ENCODE measurements at regions not wholly inside any gene's neighbourhood (a gene's known extent, or its start where the extent isn't known, plus 50 kb on each side); places are given as distances from the start of the nearest gene placed in this dataset.

DNA sequence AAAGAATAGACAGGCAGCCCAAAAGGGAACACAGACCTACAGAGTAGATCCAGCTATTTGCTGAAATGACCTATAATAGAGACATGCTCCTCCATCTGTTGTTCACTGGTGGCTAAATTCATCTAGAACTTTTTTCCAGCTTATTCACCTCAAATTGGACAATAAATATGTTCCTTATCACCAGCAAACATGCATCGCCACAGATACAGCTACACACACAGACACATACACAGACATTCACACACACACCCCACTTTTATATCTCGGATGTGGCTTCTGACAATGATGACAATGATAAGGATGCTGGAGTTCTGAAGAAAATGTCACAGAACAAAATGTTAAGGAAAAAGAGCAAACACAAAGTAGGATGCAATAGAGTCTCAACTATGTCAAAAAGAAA, 175.4 kb downstream of the LSM5 start:
- H3K27ac ChIP-seq = no peak overlapping the region
- no peaks in the 10 kb centered on the region for H3K36me3 ChIP-seq
- no peak overlapping the region for H3K4me3 ChIP-seq
- H3K4me1 ChIP-seq = no peaks in the 10 kb centered on the region
- WGBS = 93% methylated on average over 2 of the region's 2 CpGs
- TF ChIP-seq CTCF (IDR thresholded peaks at IDR 0.05) = no peak
- TF ChIP-seq POLR2AphosphoS5 (IDR thresholded peaks at IDR 0.05) = no peak
- TF ChIP-seq POLR2A (IDR thresholded peaks at IDR 0.05) = no peak
- TF ChIP-seq EP300 (IDR thresholded peaks at IDR 0.05) = no peak
- H3K27me3 ChIP-seq = peaks cover 16% of the 10 kb centered on the region
- no peaks in the 10 kb centered on the region for H3K9me3 ChIP-seq
- no peak for DNase-seq (ENCODE audit: low spot score in 2 of 2)

- no peaks in the 10 kb centered on the region for H3K9me3 ChIP-seq
- H3K4me3 ChIP-seq = no peak overlapping the region
- TF ChIP-seq POLR2AphosphoS5 (IDR thresholded peaks at IDR 0.05) = no peak
- TF ChIP-seq EP300 (IDR thresholded peaks at IDR 0.05) = no peak
- TF ChIP-seq CTCF (IDR thresholded peaks at IDR 0.05) = no peak
- TF ChIP-seq POLR2A (IDR thresholded peaks at IDR 0.05) = no peak
- DNase-seq (ENCODE audit: low spot score in 2 of 2) = no peak
- H3K4me1 ChIP-seq = peaks cover 12% of the 10 kb centered on the region
- peaks cover 36% of the 10 kb centered on the region for H3K27me3 ChIP-seq
- H3K36me3 ChIP-seq = no peaks in the 10 kb centered on the region
- no peak overlapping the region for H3K27ac ChIP-seq
- 81% methylated on average over 3 of the region's 3 CpGs for WGBS
Observed at GRCh38 chr7:32301427-32301826, 188.8 kb downstream of the LSM5 start.

DNA sequence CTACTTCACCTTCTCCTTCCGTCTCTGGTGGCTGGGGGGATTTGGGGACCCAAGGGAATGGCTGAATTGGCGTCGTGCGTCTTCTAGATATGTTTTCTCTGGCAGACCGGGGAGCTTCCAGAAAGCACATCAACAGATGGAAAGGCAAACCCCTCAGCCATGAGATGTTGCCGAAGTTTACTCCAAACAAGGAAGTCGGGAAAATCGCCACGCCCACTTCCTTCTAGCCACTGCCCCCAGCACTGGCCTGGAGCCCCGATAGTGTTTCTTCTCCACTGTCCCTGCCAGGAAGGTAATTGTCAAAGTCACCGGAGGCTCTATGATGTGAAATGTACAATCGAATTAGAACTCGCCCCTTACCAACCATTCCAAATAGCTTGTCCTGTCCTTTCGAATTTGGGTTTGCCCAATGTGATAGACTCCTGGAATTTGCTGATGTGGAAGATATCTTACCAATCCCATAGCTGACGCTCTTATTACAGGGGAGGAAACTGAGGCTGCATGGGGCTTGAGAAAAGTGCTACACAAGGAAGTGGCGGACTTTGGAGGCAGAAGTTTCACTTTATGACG, 191.0 kb downstream of the LSM5 start:
- Histone ChIP-seq H3K4me3 (peak overlapping the region; percentile 48), H3K9me3 (no peaks in the 10 kb centered on the region), H3K36me3 (no peaks in the 10 kb centered on the region), H3K27ac (no peak overlapping the region), H3K27me3 (peaks cover 36% of the 10 kb centered on the region), H3K4me1 (peaks cover 12% of the 10 kb centered on the region)
- no peak for DNase-seq (ENCODE audit: low spot score in 2 of 2)
- TF ChIP-seq EP300 (IDR thresholded peaks at IDR 0.05) (no peak), POLR2A (IDR thresholded peaks at IDR 0.05) (no peak), POLR2AphosphoS5 (IDR thresholded peaks at IDR 0.05) (no peak), CTCF (IDR thresholded peaks at IDR 0.05) (no peak)
- WGBS = 63% methylated on average over 8 of the region's 17 CpGs

GRCh38 chr7:32298408-32299132, 191.6 kb downstream of the LSM5 start:
- H3K4me3 ChIP-seq = peak overlapping the region; percentile 48
- DNase-seq (ENCODE audit: low spot score in 2 of 2) = no peak
- TF ChIP-seq POLR2A (IDR thresholded peaks at IDR 0.05) (no peak), CTCF (IDR thresholded peaks at IDR 0.05) (no peak), POLR2AphosphoS5 (IDR thresholded peaks at IDR 0.05) (no peak), EP300 (IDR thresholded peaks at IDR 0.05) (no peak)
- no peak overlapping the region for H3K27ac ChIP-seq
- peaks cover 12% of the 10 kb centered on the region for H3K4me1 ChIP-seq
- H3K9me3 ChIP-seq = no peaks in the 10 kb centered on the region
- peaks cover 36% of the 10 kb centered on the region for H3K27me3 ChIP-seq
- no peaks in the 10 kb centered on the region for H3K36me3 ChIP-seq
- WGBS = 1% methylated on average over 39 of the region's 80 CpGs

DNA sequence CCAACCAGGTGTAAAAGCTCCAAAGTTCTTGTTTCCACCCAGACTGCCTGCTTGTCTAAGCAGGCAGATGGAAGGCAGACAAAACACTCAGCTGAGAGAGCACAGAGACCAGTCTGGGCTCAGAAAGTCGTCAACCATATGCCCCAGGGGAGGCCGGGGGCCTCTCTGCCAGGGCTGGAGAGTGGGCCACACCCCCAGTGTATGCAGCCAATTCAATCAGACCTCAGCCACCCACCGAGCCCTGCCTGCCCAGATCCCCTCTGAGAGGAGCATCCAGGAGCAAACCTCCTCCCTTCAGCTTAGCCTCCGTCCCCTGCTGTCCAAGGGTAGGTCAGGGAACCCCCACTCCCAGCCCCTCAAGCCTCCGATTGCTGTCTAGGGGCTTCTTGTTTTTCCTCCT, 196.3 kb downstream of the LSM5 start:
- no peak for TF ChIP-seq POLR2A (IDR thresholded peaks at IDR 0.05)
- no peak for TF ChIP-seq CTCF (IDR thresholded peaks at IDR 0.05)
- TF ChIP-seq EP300 (IDR thresholded peaks at IDR 0.05) = no peak
- H3K27ac ChIP-seq = no peak overlapping the region
- WGBS = 64% methylated on average over 3 of the region's 5 CpGs
- peaks cover 21% of the 10 kb centered on the region for H3K27me3 ChIP-seq
- H3K9me3 ChIP-seq = no peaks in the 10 kb centered on the region
- peaks cover 9% of the 10 kb centered on the region for H3K4me1 ChIP-seq
- no peak for DNase-seq (ENCODE audit: low spot score in 2 of 2)
- H3K36me3 ChIP-seq = no peaks in the 10 kb centered on the region
- no peak overlapping the region for H3K4me3 ChIP-seq

Measured in suprapubic skin (tissue), 4 donors.